8988T (cell line): ENCODE measurements at regions not wholly inside any gene's neighbourhood (a gene's known extent, or its start where the extent isn't known, plus 50 kb on each side); places are given as distances from the start of the nearest gene placed in this dataset.
"Not testable (repeated sequence)": the region's sequence is repeated elsewhere in the genome, so short reads cannot be mapped to it uniquely, and the experiment has no call there.

Source experiments
- DNase-seq: peaks from one replicate; pipeline ENCODE4 v3.0.0; 2011

GRCh38 chr20:22052025-22052650, 346.7 kb downstream of the PAX1 start:
- DNase-seq: no peak

- not testable (repeated sequence) for DNase-seq
Observed at GRCh38 chr20:22045956-22046507, 340.6 kb downstream of the PAX1 start.

- no peak for DNase-seq
Observed at GRCh38 chr20:22027423-22027822, 322.0 kb downstream of the PAX1 start.

GRCh38 chr20:22020201-22020600, 314.7 kb downstream of the PAX1 start:
- no peak for DNase-seq

- DNase-seq: no peak
Observed at GRCh38 chr20:22008456-22008855, 303.0 kb downstream of the PAX1 start.

GRCh38 chr20:22006306-22006705, 300.8 kb downstream of the PAX1 start:
- DNase-seq: no peak

- DNase-seq: no peak
Observed at GRCh38 chr20:22005535-22005934, 300.1 kb downstream of the PAX1 start.

- no peak for DNase-seq
Observed at GRCh38 chr20:22004946-22005345, 299.5 kb downstream of the PAX1 start.

- no peak for DNase-seq
Observed at GRCh38 chr20:22003680-22004079, 298.2 kb downstream of the PAX1 start.

GRCh38 chr20:22001886-22002285, 296.4 kb downstream of the PAX1 start:
- no peak for DNase-seq

- DNase-seq: no peak
Observed at GRCh38 chr20:21995461-21995860, 290.0 kb downstream of the PAX1 start.

GRCh38 chr20:21994203-21994602, 288.7 kb downstream of the PAX1 start:
- DNase-seq: no peak

GRCh38 chr20:21982559-21982958, 277.1 kb downstream of the PAX1 start:
- no peak for DNase-seq

GRCh38 chr20:21981597-21982344, 276.3 kb downstream of the PAX1 start:
- no peak for DNase-seq

- no peak for DNase-seq
Observed at GRCh38 chr20:21981179-21981578, 275.7 kb downstream of the PAX1 start.

- no peak for DNase-seq
Observed at GRCh38 chr20:21971436-21971835, 266.0 kb downstream of the PAX1 start.

- no peak for DNase-seq
Observed at GRCh38 chr20:21968486-21968885, 263.0 kb downstream of the PAX1 start.

GRCh38 chr20:21967481-21967880, 262.0 kb downstream of the PAX1 start:
- no peak for DNase-seq

GRCh38 chr20:21956591-21956990, 251.1 kb downstream of the PAX1 start:
- DNase-seq: no peak

GRCh38 chr20:21947406-21947805, 241.9 kb downstream of the PAX1 start:
- DNase-seq: no peak

GRCh38 chr20:21944227-21944626, 238.8 kb downstream of the PAX1 start:
- DNase-seq: no peak

- DNase-seq: no peak
Observed at GRCh38 chr20:21941941-21942805, 236.7 kb downstream of the PAX1 start.

- DNase-seq: no peak
Observed at GRCh38 chr20:21936720-21937380, 231.4 kb downstream of the PAX1 start.
